ENCODE measurements at regions not wholly inside any gene's neighbourhood (a gene's known extent, or its start where the extent isn't known, plus 50 kb on each side); places are given as distances from the start of the nearest gene placed in this dataset.

DNA sequence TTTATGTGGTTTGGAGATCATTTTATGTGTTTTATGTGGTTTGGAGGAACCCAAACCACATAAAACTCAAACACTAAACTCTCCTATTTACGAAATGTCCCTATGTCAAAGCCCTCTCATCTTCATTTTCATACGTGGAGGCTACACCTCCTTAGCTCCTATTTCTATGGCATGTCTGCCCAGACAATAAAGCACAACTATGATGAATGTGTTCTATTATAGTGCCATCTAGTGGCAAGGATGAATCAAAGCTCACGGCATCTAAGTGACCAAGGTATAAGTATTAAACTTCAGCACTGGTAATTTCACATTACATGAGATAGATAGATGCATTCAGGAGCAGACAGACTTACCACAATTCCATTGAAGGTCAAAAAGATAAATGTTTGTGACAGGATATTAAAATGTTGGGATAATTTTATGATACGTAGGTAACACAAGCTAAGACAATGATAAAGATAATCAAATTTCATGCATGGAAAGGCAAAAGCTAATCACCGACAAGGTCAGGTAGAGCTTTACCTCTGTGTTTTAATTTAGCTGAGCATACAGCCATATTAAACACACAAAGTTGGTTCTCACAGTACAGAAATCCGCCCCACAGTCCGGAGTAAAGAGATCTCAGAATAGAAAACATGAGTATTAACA lies 130.6 kb upstream of the FHIT start:
- TF ChIP-seq CTCF (IDR thresholded peaks at IDR 0.05) (peak; percentile 53 to 75 (median 66)), POLR2A (IDR thresholded peaks at IDR 0.05) (no peak)
